ENCODE measurements at regions not wholly inside any gene's neighbourhood (a gene's known extent, or its start where the extent isn't known, plus 50 kb on each side); places are given as distances from the start of the nearest gene placed in this dataset.
"Not testable (repeated sequence)": the region's sequence is repeated elsewhere in the genome, so short reads cannot be mapped to it uniquely, and the experiment has no call there.

- DNase-seq, result no peak
Measured at GRCh38 chr6:164356814-164357213, 942.3 kb downstream of the QKI start.

- DNase-seq, result no peak
Measured at GRCh38 chr6:164347455-164347854, 932.9 kb downstream of the QKI start.

- no peak for DNase-seq
Measured at GRCh38 chr6:164346631-164347030, 932.1 kb downstream of the QKI start.

- DNase-seq, result no peak
Measured at GRCh38 chr6:164345806-164346496, 931.4 kb downstream of the QKI start.

- no peak for DNase-seq
Measured at GRCh38 chr6:164345327-164345726, 930.8 kb downstream of the QKI start.

GRCh38 chr6:164344801-164345291 lies 930.3 kb downstream of the QKI start:
- no peak for DNase-seq

GRCh38 chr6:164339442-164339841 lies 924.9 kb downstream of the QKI start:
- not testable (repeated sequence) for DNase-seq

GRCh38 chr6:164337925-164338397 lies 923.4 kb downstream of the QKI start:
- no peak for DNase-seq

- no peak for DNase-seq
Measured at GRCh38 chr6:164337024-164337924, 922.8 kb downstream of the QKI start.

- DNase-seq, result no peak
Measured at GRCh38 chr6:164336455-164336854, 921.9 kb downstream of the QKI start.

- no peak for DNase-seq
Measured at GRCh38 chr6:164331026-164331425, 916.5 kb downstream of the QKI start.

GRCh38 chr6:164325168-164325567 lies 910.6 kb downstream of the QKI start:
- no peak for DNase-seq

GRCh38 chr6:164322533-164322932 lies 908.0 kb downstream of the QKI start:
- no peak for DNase-seq

GRCh38 chr6:164321297-164321696 lies 906.8 kb downstream of the QKI start:
- DNase-seq, result no peak

- no peak for DNase-seq
Measured at GRCh38 chr6:164315376-164315775, 900.9 kb downstream of the QKI start.

GRCh38 chr6:164308339-164308738 lies 893.8 kb downstream of the QKI start:
- no peak for DNase-seq

GRCh38 chr6:164303102-164303964 lies 888.8 kb downstream of the QKI start:
- no peak for DNase-seq

GRCh38 chr6:164296411-164296810 lies 881.9 kb downstream of the QKI start:
- no peak for DNase-seq

GRCh38 chr6:164294047-164294784 lies 879.7 kb downstream of the QKI start:
- no peak for DNase-seq

GRCh38 chr6:164291224-164291623 lies 876.7 kb downstream of the QKI start:
- DNase-seq, result no peak

GRCh38 chr6:164290101-164290500 lies 875.6 kb downstream of the QKI start:
- no peak for DNase-seq

GRCh38 chr6:164286011-164286410 lies 871.5 kb downstream of the QKI start:
- no peak for DNase-seq
